Panc1 (cell line): ENCODE measurements at regions not wholly inside any gene's neighbourhood (a gene's known extent, or its start where the extent isn't known, plus 50 kb on each side); places are given as distances from the start of the nearest gene placed in this dataset.

Experiments used
- POLR2AphosphoS5 ChIP-seq: IDR thresholded peaks from 2 replicates; pipeline ENCODE4 v1.6.1; 2012; ENCODE audit warnings: mild to moderate bottlenecking, low read depth, low read length, moderate library complexity
- TF ChIP-seq, protein P1 (sequence below), 2 experiments: IDR thresholded peaks; 2 replicates each; pipeline ENCODE4 v1.6.1; 2011 to 2012; ENCODE audit warnings: low read depth in 2 of 2, control low read depth in 1 of 2, low read length in 1 of 2, mild to moderate bottlenecking in 1 of 2, moderate library complexity in 1 of 2; ENCODE audit not compliant: insufficient read depth in 1 of 2
- TF ChIP-seq, protein P2 (sequence below): fragments of 450-650 bp; IDR thresholded peaks from 2 replicates; pipeline ENCODE4 v1.5.1; 2017; ENCODE audit warnings: mild to moderate bottlenecking

DNA sequence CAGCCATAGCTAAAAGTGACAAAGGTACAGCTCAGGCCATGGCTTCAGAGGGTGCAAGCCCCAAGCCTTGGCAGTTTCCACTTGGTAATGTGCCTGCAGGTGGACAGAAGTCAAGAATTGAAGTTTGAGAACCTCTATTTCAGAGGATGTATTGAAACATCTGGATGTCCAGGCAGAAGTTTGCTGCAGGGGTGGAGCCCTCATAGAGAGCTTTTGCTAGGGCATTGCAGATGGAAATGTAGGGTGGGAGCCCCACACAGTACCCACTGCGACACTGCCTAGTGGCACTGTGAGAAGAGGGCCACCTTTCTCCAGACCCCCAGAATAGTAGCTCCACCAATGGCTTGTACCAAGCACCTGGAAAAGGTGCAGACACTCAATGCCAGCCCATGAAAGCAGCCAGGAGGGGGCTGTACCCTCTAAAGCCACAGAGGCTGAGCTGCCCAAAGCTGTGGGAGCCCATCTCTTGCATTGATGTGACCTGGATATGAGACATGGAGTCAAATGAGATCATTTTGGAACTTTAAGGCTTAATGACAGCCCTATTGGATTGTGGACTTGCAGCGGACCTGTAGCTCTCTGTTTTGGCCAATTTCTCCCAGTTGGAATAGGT, 1299.4 kb upstream of the MAP3K7 start:
- TF ChIP-seq POLR2AphosphoS5, result no peak
- TF ChIP-seq, protein P1, sequence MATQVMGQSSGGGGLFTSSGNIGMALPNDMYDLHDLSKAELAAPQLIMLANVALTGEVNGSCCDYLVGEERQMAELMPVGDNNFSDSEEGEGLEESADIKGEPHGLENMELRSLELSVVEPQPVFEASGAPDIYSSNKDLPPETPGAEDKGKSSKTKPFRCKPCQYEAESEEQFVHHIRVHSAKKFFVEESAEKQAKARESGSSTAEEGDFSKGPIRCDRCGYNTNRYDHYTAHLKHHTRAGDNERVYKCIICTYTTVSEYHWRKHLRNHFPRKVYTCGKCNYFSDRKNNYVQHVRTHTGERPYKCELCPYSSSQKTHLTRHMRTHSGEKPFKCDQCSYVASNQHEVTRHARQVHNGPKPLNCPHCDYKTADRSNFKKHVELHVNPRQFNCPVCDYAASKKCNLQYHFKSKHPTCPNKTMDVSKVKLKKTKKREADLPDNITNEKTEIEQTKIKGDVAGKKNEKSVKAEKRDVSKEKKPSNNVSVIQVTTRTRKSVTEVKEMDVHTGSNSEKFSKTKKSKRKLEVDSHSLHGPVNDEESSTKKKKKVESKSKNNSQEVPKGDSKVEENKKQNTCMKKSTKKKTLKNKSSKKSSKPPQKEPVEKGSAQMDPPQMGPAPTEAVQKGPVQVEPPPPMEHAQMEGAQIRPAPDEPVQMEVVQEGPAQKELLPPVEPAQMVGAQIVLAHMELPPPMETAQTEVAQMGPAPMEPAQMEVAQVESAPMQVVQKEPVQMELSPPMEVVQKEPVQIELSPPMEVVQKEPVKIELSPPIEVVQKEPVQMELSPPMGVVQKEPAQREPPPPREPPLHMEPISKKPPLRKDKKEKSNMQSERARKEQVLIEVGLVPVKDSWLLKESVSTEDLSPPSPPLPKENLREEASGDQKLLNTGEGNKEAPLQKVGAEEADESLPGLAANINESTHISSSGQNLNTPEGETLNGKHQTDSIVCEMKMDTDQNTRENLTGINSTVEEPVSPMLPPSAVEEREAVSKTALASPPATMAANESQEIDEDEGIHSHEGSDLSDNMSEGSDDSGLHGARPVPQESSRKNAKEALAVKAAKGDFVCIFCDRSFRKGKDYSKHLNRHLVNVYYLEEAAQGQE (IDR thresholded peaks at IDR 0.05; ENCODE audit: insufficient read depth in 1 of 2, low read depth in 2 of 2, low read length in 1 of 2), result no peak
- TF ChIP-seq, protein P2, sequence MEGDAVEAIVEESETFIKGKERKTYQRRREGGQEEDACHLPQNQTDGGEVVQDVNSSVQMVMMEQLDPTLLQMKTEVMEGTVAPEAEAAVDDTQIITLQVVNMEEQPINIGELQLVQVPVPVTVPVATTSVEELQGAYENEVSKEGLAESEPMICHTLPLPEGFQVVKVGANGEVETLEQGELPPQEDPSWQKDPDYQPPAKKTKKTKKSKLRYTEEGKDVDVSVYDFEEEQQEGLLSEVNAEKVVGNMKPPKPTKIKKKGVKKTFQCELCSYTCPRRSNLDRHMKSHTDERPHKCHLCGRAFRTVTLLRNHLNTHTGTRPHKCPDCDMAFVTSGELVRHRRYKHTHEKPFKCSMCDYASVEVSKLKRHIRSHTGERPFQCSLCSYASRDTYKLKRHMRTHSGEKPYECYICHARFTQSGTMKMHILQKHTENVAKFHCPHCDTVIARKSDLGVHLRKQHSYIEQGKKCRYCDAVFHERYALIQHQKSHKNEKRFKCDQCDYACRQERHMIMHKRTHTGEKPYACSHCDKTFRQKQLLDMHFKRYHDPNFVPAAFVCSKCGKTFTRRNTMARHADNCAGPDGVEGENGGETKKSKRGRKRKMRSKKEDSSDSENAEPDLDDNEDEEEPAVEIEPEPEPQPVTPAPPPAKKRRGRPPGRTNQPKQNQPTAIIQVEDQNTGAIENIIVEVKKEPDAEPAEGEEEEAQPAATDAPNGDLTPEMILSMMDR, result no peak
